Neural progenitor cell (in vitro differentiated cells): ENCODE measurements at regions not wholly inside any gene's neighbourhood (a gene's known extent, or its start where the extent isn't known, plus 50 kb on each side); places are given as distances from the start of the nearest gene placed in this dataset.

Source experiments
- DNase-seq: peaks from one replicate; pipeline ENCODE4 v3.0.0-alpha.2; 2016; ENCODE audit warnings: low spot score
- H2AFZ ChIP-seq: fragments of 200-600 bp; sonication (generic); replicated peaks from 2 replicates; pipeline ENCODE4 v1.6.1; 2016; ENCODE audit warnings: antibody characterized with exemption
- H3F3A ChIP-seq: fragments of 200-600 bp; sonication (generic); 2 replicates; pipeline ENCODE4 v1.6.1; 2016; ENCODE audit warnings: antibody characterized with exemption, low read depth
- H3K27ac ChIP-seq: fragments of 200-600 bp; sonication (generic); 2 replicates; pipeline ENCODE4 v1.5.1; 2016; ENCODE audit warnings: mild to moderate bottlenecking
- H3K27me3 ChIP-seq: fragments of 200-600 bp; sonication (generic); 2 replicates; pipeline ENCODE4 v1.6.1; 2016; ENCODE audit warnings: mild to moderate bottlenecking, moderate library complexity
- H3K36me3 ChIP-seq: fragments of 200-600 bp; sonication (generic); 2 replicates; pipeline ENCODE4 v1.5.1; 2016
- H3K4me1 ChIP-seq: fragments of 200-600 bp; sonication (generic); 2 replicates; pipeline ENCODE4 v1.6.1; 2016; ENCODE audit warnings: mixed run types
- H3K4me2 ChIP-seq: fragments of 200-600 bp; sonication (generic); 2 replicates; pipeline ENCODE4 v1.6.1; 2016
- H3K4me3 ChIP-seq: fragments of 200-600 bp; sonication (generic); 2 replicates; pipeline ENCODE4 v1.5.1; 2016
- H3K79me2 ChIP-seq: fragments of 200-600 bp; sonication (generic); 2 replicates; pipeline ENCODE4 v1.6.1; 2016; ENCODE audit warnings: low read depth
- H3K9ac ChIP-seq: fragments of 200-600 bp; sonication (generic); 2 replicates; pipeline ENCODE4 v1.6.1; 2016
- H3K9me3 ChIP-seq: fragments of 200-600 bp; sonication (generic); 2 replicates; pipeline ENCODE4 v1.5.1; 2016; ENCODE audit warnings: low read depth
- H4K20me1 ChIP-seq: fragments of 200-600 bp; sonication (generic); 2 replicates; pipeline ENCODE4 v1.6.1; 2016; ENCODE audit warnings: low read depth
- H3K27ac Mint-ChIP-seq: 3 replicates; pipeline ENCODE4 v1.8.0; 2021; ENCODE audit warnings: mixed read lengths
- H3K27me3 Mint-ChIP-seq: 2 replicates; pipeline ENCODE4 v1.8.0; 2022; ENCODE audit warnings: low read depth, mild to moderate bottlenecking, inconsistent platforms, moderate library complexity, mixed read lengths; ENCODE audit not compliant: insufficient read depth
- H3K36me3 Mint-ChIP-seq: 3 replicates; pipeline ENCODE4 v1.8.0; 2021; ENCODE audit warnings: mixed read lengths
- H3K4me1 Mint-ChIP-seq: 3 replicates; pipeline ENCODE4 v1.8.0; 2021; ENCODE audit warnings: mixed read lengths
- H3K4me3 Mint-ChIP-seq: 3 replicates; pipeline ENCODE4 v1.8.0; 2021; ENCODE audit warnings: mild to moderate bottlenecking, moderate library complexity, mixed read lengths
- H3K9me3 Mint-ChIP-seq: 3 replicates; pipeline ENCODE4 v1.8.0; 2020; ENCODE audit warnings: mixed read lengths
- EZH2 ChIP-seq: fragments of 200-600 bp; sonication (generic); IDR thresholded peaks from 2 replicates; pipeline ENCODE4 v1.6.1; 2017; ENCODE audit warnings: antibody characterized with exemption, mild to moderate bottlenecking, moderate library complexity
- EZH2phosphoT487 ChIP-seq: fragments of 200-600 bp; sonication (generic); IDR thresholded peaks from 2 replicates; pipeline ENCODE4 v1.6.1; 2017; ENCODE audit warnings: antibody characterized with exemption
- TF ChIP-seq, protein P1 (sequence below): fragments of 200-600 bp; sonication (generic); IDR thresholded peaks from 2 replicates; pipeline ENCODE4 v1.5.1; 2017; ENCODE audit warnings: antibody characterized with exemption, mild to moderate bottlenecking

DNA sequence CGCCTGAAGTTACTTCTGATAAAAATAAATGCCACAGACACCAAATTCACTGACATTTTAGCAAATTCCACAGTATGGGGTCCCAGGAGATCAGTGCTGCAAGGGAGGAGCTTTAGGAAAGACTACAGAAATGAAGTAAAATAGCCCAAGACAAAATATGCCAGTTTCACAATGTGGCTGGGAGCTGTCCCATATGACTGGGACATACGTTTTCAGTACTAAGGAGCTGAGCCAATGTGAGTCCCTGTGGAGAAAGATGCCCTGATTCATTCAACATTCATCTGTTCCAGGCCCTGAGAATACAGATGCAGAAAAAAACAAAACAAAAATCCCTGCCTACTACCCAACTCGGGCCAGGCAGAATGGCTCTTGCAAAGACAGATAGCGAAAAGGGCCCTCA lies 63.4 kb upstream of the FAM174B start:
- peaks cover 17% of the 10 kb centered on the region for H3K4me1 Mint-ChIP-seq
- Histone ChIP-seq H3K36me3 (no peaks in the 10 kb centered on the region), H4K20me1 (no peaks in the 10 kb centered on the region), H3K4me1 (peaks cover 11% of the 10 kb centered on the region), H3K4me3 (no peak overlapping the region), H3K79me2 (no peaks in the 10 kb centered on the region), H3K27ac (no peak overlapping the region), H3K9me3 (no peaks in the 10 kb centered on the region), H3K9ac (no peak overlapping the region), H3K27me3 (peaks cover 3% of the 10 kb centered on the region), H2AFZ (no peak overlapping the region), H3K4me2 (no peak overlapping the region), H3F3A (peaks cover 15% of the 10 kb centered on the region)
- no peak for DNase-seq
- peaks cover 2% of the 10 kb centered on the region for H3K27me3 Mint-ChIP-seq
- no peak overlapping the region for H3K4me3 Mint-ChIP-seq
- H3K27ac Mint-ChIP-seq, result no peak overlapping the region
- TF ChIP-seq EZH2 (no peak), EZH2phosphoT487 (no peak)
- TF ChIP-seq, protein P1, sequence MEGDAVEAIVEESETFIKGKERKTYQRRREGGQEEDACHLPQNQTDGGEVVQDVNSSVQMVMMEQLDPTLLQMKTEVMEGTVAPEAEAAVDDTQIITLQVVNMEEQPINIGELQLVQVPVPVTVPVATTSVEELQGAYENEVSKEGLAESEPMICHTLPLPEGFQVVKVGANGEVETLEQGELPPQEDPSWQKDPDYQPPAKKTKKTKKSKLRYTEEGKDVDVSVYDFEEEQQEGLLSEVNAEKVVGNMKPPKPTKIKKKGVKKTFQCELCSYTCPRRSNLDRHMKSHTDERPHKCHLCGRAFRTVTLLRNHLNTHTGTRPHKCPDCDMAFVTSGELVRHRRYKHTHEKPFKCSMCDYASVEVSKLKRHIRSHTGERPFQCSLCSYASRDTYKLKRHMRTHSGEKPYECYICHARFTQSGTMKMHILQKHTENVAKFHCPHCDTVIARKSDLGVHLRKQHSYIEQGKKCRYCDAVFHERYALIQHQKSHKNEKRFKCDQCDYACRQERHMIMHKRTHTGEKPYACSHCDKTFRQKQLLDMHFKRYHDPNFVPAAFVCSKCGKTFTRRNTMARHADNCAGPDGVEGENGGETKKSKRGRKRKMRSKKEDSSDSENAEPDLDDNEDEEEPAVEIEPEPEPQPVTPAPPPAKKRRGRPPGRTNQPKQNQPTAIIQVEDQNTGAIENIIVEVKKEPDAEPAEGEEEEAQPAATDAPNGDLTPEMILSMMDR, result no peak
- peaks cover 16% of the 10 kb centered on the region for H3K36me3 Mint-ChIP-seq
- peaks cover 18% of the 10 kb centered on the region for H3K9me3 Mint-ChIP-seq

GRCh38 chr15:92724144-92724543 lies 68.6 kb upstream of the FAM174B start:
- H3K27ac ChIP-seq, result no peak overlapping the region
- Mint-ChIP-seq H3K9me3 (peaks cover 12% of the 10 kb centered on the region), H3K27me3 (no peaks in the 10 kb centered on the region), H3K36me3 (peaks cover 20% of the 10 kb centered on the region), H3K4me1 (peaks cover 3% of the 10 kb centered on the region), H3K4me3 (no peak overlapping the region), H3K27ac (no peak overlapping the region)
- H3K9me3 ChIP-seq, result no peaks in the 10 kb centered on the region
- H3K79me2 ChIP-seq, result no peaks in the 10 kb centered on the region
- H3K4me2 ChIP-seq, result no peak overlapping the region
- peaks cover 7% of the 10 kb centered on the region for H3F3A ChIP-seq
- no peaks in the 10 kb centered on the region for H4K20me1 ChIP-seq
- no peak for DNase-seq
- no peak overlapping the region for H2AFZ ChIP-seq
- H3K4me3 ChIP-seq, result no peak overlapping the region
- H3K9ac ChIP-seq, result no peak overlapping the region
- H3K4me1 ChIP-seq, result peaks cover 9% of the 10 kb centered on the region
- H3K36me3 ChIP-seq, result no peaks in the 10 kb centered on the region
- H3K27me3 ChIP-seq, result no peaks in the 10 kb centered on the region
- TF ChIP-seq, protein P1, result no peak
- no peak for TF ChIP-seq EZH2
- TF ChIP-seq EZH2phosphoT487, result no peak

DNA sequence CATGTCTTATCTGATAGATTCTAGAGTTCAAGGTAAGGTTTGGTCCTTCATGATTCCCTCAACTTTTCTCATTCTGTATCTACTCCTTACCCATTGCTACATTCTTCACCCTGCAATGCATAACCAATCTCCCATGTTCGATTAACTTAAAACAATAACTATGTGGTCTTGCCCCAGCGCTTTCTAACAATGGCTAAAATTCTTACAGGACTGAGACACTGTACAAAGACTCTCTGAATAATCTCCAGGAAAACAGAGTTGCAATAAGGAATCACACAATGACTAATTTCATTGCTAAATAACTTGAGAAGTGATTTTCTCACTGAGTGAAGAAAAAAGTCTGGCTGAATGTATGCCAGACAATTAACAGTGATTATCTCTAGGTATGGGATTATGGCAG lies 69.6 kb upstream of the FAM174B start:
- Histone ChIP-seq H3K4me2 (no peak overlapping the region), H3F3A (peaks cover 7% of the 10 kb centered on the region), H3K4me3 (no peak overlapping the region), H2AFZ (no peak overlapping the region), H3K36me3 (no peaks in the 10 kb centered on the region), H3K79me2 (no peaks in the 10 kb centered on the region), H3K9ac (no peak overlapping the region), H3K27me3 (no peaks in the 10 kb centered on the region), H3K9me3 (no peaks in the 10 kb centered on the region), H3K27ac (no peak overlapping the region), H4K20me1 (no peaks in the 10 kb centered on the region), H3K4me1 (peaks cover 9% of the 10 kb centered on the region)
- Mint-ChIP-seq H3K9me3 (peaks cover 12% of the 10 kb centered on the region), H3K4me3 (no peak overlapping the region), H3K27me3 (no peaks in the 10 kb centered on the region), H3K4me1 (peaks cover 3% of the 10 kb centered on the region), H3K36me3 (peaks cover 20% of the 10 kb centered on the region), H3K27ac (no peak overlapping the region)
- TF ChIP-seq, protein P1, result no peak
- TF ChIP-seq EZH2 (no peak), EZH2phosphoT487 (no peak)
- DNase-seq, result no peak
